ENCODE measurements at regions not wholly inside any gene's neighbourhood (a gene's known extent, or its start where the extent isn't known, plus 50 kb on each side); places are given as distances from the start of the nearest gene placed in this dataset.

GRCh38 chr12:82225871-82226270 lies 132.3 kb downstream of the CCDC59 start:
- TF ChIP-seq CTCF (IDR thresholded peaks at IDR 0.05) = no peak
- no peak for TF ChIP-seq POLR2A (IDR thresholded peaks at IDR 0.05)

Measured in esophagus squamous epithelium (tissue), 4 donors.